ENCODE measurements at regions not wholly inside any gene's neighbourhood (a gene's known extent, or its start where the extent isn't known, plus 50 kb on each side); places are given as distances from the start of the nearest gene placed in this dataset.

GRCh38 chr1:163528710-163529348, 207.1 kb downstream of the NUF2 start:
- peak; percentile 65 for TF ChIP-seq CTCF (conservative IDR thresholded peaks at IDR 0.05; ENCODE audit: low read depth, low read length)
- no peak for TF ChIP-seq POLR2A (IDR thresholded peaks at IDR 0.05; ENCODE audit: low read depth, low read length)
- no peak for TF ChIP-seq RCOR1 (IDR thresholded peaks at IDR 0.05; ENCODE audit: insufficient replicate concordance, low read length)
- TF ChIP-seq RAD21 (IDR thresholded peaks at IDR 0.05; ENCODE audit: low read length), result peak; percentile 46

All from IMR-90 (cell line).